GM23338 (cell line): ENCODE measurements at regions not wholly inside any gene's neighbourhood (a gene's known extent, or its start where the extent isn't known, plus 50 kb on each side); places are given as distances from the start of the nearest gene placed in this dataset.

Experiments used
- ATAC-seq: fragments of 200-7000 bp; cut with Tn5 transposase; 3 replicates; pipeline ENCODE4 v1.9.1; 2020
- DNase-seq: peaks from one replicate; pipeline ENCODE4 v3.0.0-alpha.2; 2015; ENCODE audit warnings: low spot score
- H2AFZ ChIP-seq: fragments of 200-600 bp; sonication (generic); 2 replicates; pipeline ENCODE4 v1.8.0; 2016; ENCODE audit warnings: antibody characterized with exemption, mild to moderate bottlenecking, moderate library complexity
- H3F3A ChIP-seq: fragments of 200-600 bp; sonication (generic); replicated peaks from 2 replicates; pipeline ENCODE4 v1.8.0; 2017; ENCODE audit warnings: antibody characterized with exemption, mixed run types, low read depth
- H3K27ac ChIP-seq: fragments of 200-600 bp; sonication (generic); 2 replicates; pipeline ENCODE4 v1.6.1; 2016; ENCODE audit warnings: low read depth
- H3K27me3 ChIP-seq: fragments of 200-600 bp; sonication (generic); 2 replicates; pipeline ENCODE4 v1.8.0; 2016; ENCODE audit warnings: mild to moderate bottlenecking, mixed run types, moderate library complexity; ENCODE audit not compliant: insufficient read depth
- H3K36me3 ChIP-seq: fragments of 200-600 bp; sonication (generic); 2 replicates; pipeline ENCODE4 v1.8.0; 2016; ENCODE audit warnings: mild to moderate bottlenecking; ENCODE audit not compliant: insufficient read depth
- H3K4me1 ChIP-seq: fragments of 200-600 bp; sonication (generic); 2 replicates; pipeline ENCODE4 v1.8.0; 2016; ENCODE audit warnings: mild to moderate bottlenecking, moderate library complexity; ENCODE audit not compliant: insufficient read depth
- H3K4me2 ChIP-seq: fragments of 200-600 bp; sonication (generic); 2 replicates; pipeline ENCODE4 v1.7.1; 2017; ENCODE audit warnings: mixed run types
- H3K4me3 ChIP-seq: fragments of 200-600 bp; sonication (generic); 2 replicates; pipeline ENCODE4 v1.6.1; 2016; ENCODE audit warnings: mixed run types
- H3K79me2 ChIP-seq: fragments of 200-600 bp; sonication (generic); replicated peaks from 2 replicates; pipeline ENCODE4 v1.8.0; 2017; ENCODE audit warnings: mild to moderate bottlenecking; ENCODE audit not compliant: insufficient read depth
- H3K9me2 ChIP-seq: fragments of 200-600 bp; sonication (generic); 2 replicates; pipeline ENCODE4 v1.8.0; 2017; ENCODE audit not compliant: insufficient read depth
- H4K20me1 ChIP-seq: fragments of 200-600 bp; sonication (generic); replicated peaks from 2 replicates; pipeline ENCODE4 v1.8.0; 2017; ENCODE audit warnings: mild to moderate bottlenecking; ENCODE audit not compliant: insufficient read depth
- H3K27ac Mint-ChIP-seq: 2 replicates; pipeline ENCODE4 v1.8.0; 2020; ENCODE audit warnings: inconsistent platforms, mild to moderate bottlenecking, moderate library complexity, mixed read lengths
- H3K27me3 Mint-ChIP-seq: 3 replicates; pipeline ENCODE4 v1.8.0; 2022; ENCODE audit warnings: low read depth, mild to moderate bottlenecking, moderate library complexity, mixed read lengths, inconsistent platforms; ENCODE audit not compliant: insufficient read depth, poor library complexity
- H3K36me3 Mint-ChIP-seq: 3 replicates; pipeline ENCODE4 v1.8.0; 2021; ENCODE audit warnings: low read depth, mild to moderate bottlenecking, inconsistent platforms, moderate library complexity, mixed read lengths
- H3K4me1 Mint-ChIP-seq: 3 replicates; pipeline ENCODE4 v1.8.0; 2020; ENCODE audit warnings: mild to moderate bottlenecking, inconsistent platforms, mixed read lengths
- H3K4me3 Mint-ChIP-seq: 3 replicates; pipeline ENCODE4 v1.8.0; 2021; ENCODE audit warnings: moderate library complexity, mild to moderate bottlenecking, inconsistent platforms, mixed read lengths
- H3K9me3 Mint-ChIP-seq: 3 replicates; pipeline ENCODE4 v1.8.0; 2020; ENCODE audit warnings: moderate library complexity, mild to moderate bottlenecking, inconsistent platforms, mixed read lengths
- CREB1 ChIP-seq: fragments of 250-450 bp; sonication (Bioruptor Pico); IDR thresholded peaks from 2 replicates; pipeline ENCODE4 v1.5.0; 2020; ENCODE audit warnings: low read depth, mild to moderate bottlenecking, moderate library complexity
- EZH2phosphoT487 ChIP-seq: fragments of 200-600 bp; sonication (generic); IDR thresholded peaks from one replicate; pipeline ENCODE4 v1.8.1; 2018; ENCODE audit warnings: antibody characterized with exemption; ENCODE audit not compliant: unreplicated experiment
- NANOG ChIP-seq: IDR thresholded peaks from 2 replicates; pipeline ENCODE4 v1.6.1; 2016; ENCODE audit warnings: antibody characterized with exemption, borderline replicate concordance
- POLR2AphosphoS5 ChIP-seq: IDR thresholded peaks from 2 replicates; pipeline ENCODE4 v1.6.1; 2016; ENCODE audit warnings: antibody characterized with exemption, low read depth
- STAT1 ChIP-seq: IDR thresholded peaks from one replicate; pipeline ENCODE4 v1.6.1; 2016; ENCODE audit warnings: antibody characterized with exemption; ENCODE audit not compliant: unreplicated experiment
- ZNF114 ChIP-seq: fragments of 250-450 bp; sonication (Bioruptor Pico); IDR thresholded peaks from 2 replicates; pipeline ENCODE4 v1.5.0; 2020; ENCODE audit warnings: mild to moderate bottlenecking, moderate library complexity
- ZNF331 ChIP-seq: fragments of 250-450 bp; sonication (Bioruptor Pico); IDR thresholded peaks from 2 replicates; pipeline ENCODE4 v1.5.0; 2020; ENCODE audit warnings: low read depth, mild to moderate bottlenecking, moderate library complexity
- TF ChIP-seq, protein P1 (sequence below), 2 experiments: fragments of 200-600 bp in 1 of 2; sonication (generic) in 1 of 2; conservative IDR thresholded peaks; 2 replicates each; pipeline versions ENCODE4 v1.5.1 to v1.6.1; 2016 to 2017; ENCODE audit warnings: antibody characterized with exemption in 2 of 2, low read depth in 2 of 2, mild to moderate bottlenecking in 2 of 2, moderate library complexity in 1 of 2
- TF ChIP-seq, protein P2 (sequence below): IDR thresholded peaks from 2 replicates; pipeline ENCODE4 v1.6.1; 2016; ENCODE audit warnings: antibody characterized with exemption
- TF ChIP-seq, protein P3 (sequence below): fragments of 250-450 bp; sonication (Bioruptor Pico); IDR thresholded peaks from 2 replicates; pipeline ENCODE4 v1.5.0; 2020; ENCODE audit warnings: mild to moderate bottlenecking, moderate library complexity

DNA sequence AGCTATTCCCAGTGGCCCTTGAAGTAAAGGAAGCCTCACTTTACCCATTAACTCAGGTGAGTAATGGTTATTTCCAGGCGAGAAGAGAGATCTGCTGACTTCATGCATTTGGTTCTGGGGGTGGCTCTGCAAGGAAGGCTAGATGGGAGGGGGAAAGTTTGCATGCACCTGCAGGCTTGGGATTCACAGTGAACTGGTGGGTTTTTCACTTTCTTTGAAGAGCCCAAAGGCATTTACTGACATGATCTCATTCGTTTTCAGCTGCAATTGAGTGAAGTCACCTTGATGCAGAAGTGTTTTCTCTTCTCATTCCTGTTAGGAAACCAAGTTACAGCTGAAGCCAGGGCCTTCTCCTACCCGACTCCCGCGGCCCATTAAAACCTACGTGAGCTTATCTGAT is 131.0 kb upstream of the N4BP1 start:
- no peaks in the 10 kb centered on the region for H3K4me1 Mint-ChIP-seq
- H3K9me3 Mint-ChIP-seq = peaks cover 10% of the 10 kb centered on the region
- no peaks in the 10 kb centered on the region for H3K27me3 Mint-ChIP-seq
- Histone ChIP-seq H3K36me3 (no peaks in the 10 kb centered on the region), H3K4me1 (no peaks in the 10 kb centered on the region), H3K79me2 (no peaks in the 10 kb centered on the region), H3K4me2 (no peak overlapping the region), H4K20me1 (no peaks in the 10 kb centered on the region; the same call in 1 of the 2 replicates), H3K27ac (no peak overlapping the region), H3K9me2 (0 out of 2 replicates have a peak, but pooled peaks cover 7% of the 10 kb centered on the region), H3K4me3 (no peak overlapping the region), H3K27me3 (no peaks in the 10 kb centered on the region), H2AFZ (no peak overlapping the region), H3F3A (no peaks in the 10 kb centered on the region)
- no peak overlapping the region for H3K4me3 Mint-ChIP-seq
- no peak for TF ChIP-seq POLR2AphosphoS5
- TF ChIP-seq ZNF331 (CRISPR knock-in tag) = no peak
- TF ChIP-seq, protein P1, sequence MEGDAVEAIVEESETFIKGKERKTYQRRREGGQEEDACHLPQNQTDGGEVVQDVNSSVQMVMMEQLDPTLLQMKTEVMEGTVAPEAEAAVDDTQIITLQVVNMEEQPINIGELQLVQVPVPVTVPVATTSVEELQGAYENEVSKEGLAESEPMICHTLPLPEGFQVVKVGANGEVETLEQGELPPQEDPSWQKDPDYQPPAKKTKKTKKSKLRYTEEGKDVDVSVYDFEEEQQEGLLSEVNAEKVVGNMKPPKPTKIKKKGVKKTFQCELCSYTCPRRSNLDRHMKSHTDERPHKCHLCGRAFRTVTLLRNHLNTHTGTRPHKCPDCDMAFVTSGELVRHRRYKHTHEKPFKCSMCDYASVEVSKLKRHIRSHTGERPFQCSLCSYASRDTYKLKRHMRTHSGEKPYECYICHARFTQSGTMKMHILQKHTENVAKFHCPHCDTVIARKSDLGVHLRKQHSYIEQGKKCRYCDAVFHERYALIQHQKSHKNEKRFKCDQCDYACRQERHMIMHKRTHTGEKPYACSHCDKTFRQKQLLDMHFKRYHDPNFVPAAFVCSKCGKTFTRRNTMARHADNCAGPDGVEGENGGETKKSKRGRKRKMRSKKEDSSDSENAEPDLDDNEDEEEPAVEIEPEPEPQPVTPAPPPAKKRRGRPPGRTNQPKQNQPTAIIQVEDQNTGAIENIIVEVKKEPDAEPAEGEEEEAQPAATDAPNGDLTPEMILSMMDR (conservative IDR thresholded peaks at IDR 0.05; ENCODE audit: low read depth in 2 of 2) = no peak
- TF ChIP-seq, protein P2, sequence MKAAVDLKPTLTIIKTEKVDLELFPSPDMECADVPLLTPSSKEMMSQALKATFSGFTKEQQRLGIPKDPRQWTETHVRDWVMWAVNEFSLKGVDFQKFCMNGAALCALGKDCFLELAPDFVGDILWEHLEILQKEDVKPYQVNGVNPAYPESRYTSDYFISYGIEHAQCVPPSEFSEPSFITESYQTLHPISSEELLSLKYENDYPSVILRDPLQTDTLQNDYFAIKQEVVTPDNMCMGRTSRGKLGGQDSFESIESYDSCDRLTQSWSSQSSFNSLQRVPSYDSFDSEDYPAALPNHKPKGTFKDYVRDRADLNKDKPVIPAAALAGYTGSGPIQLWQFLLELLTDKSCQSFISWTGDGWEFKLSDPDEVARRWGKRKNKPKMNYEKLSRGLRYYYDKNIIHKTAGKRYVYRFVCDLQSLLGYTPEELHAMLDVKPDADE = no peak
- no peak for TF ChIP-seq STAT1
- H3K27ac Mint-ChIP-seq = no peak overlapping the region
- DNase-seq (no peak), ATAC-seq (no peak)
- H3K36me3 Mint-ChIP-seq = 0 out of 3 replicates have a peak, but pooled peaks cover 4% of the 10 kb centered on the region

DNA sequence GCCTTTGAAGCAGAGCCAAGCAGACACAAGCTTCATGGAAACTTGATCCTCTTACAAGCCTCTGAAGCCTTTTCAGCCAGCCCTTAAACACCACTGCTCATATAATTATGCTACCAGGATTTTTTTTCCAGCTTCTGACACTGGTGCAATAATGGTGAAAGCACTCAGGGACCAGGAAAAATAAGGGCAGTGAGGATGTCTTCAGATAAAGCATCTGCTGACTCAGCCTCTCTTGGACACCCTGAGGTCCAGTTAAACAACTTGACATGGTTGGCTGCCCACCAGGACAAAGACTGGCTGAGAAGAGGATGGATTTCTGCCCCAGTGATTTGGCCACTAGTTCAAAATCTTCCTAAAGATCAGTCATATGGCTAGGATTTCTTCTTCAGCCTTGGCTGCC is 124.2 kb upstream of the N4BP1 start:
- Histone ChIP-seq H3K27me3 (no peaks in the 10 kb centered on the region), H2AFZ (no peak overlapping the region), H3K4me2 (no peak overlapping the region), H3K79me2 (no peaks in the 10 kb centered on the region), H3F3A (no peaks in the 10 kb centered on the region), H3K4me1 (no peaks in the 10 kb centered on the region), H3K36me3 (no peaks in the 10 kb centered on the region), H3K27ac (no peak overlapping the region), H3K4me3 (no peak overlapping the region), H4K20me1 (no peaks in the 10 kb centered on the region), H3K9me2 (no peaks in the 10 kb centered on the region)
- Mint-ChIP-seq H3K9me3 (no peaks in the 10 kb centered on the region), H3K27me3 (peaks cover 4% of the 10 kb centered on the region), H3K27ac (no peak overlapping the region), H3K4me3 (no peak overlapping the region), H3K36me3 (no peaks in the 10 kb centered on the region), H3K4me1 (no peaks in the 10 kb centered on the region)
- DNase-seq = no peak
- no peak for ATAC-seq
- TF ChIP-seq POLR2AphosphoS5 (no peak), CREB1 (CRISPR knock-in tag) (no peak), ZNF114 (CRISPR knock-in tag) (no peak), NANOG (no peak), EZH2phosphoT487 (no peak)
- TF ChIP-seq, protein P3, sequence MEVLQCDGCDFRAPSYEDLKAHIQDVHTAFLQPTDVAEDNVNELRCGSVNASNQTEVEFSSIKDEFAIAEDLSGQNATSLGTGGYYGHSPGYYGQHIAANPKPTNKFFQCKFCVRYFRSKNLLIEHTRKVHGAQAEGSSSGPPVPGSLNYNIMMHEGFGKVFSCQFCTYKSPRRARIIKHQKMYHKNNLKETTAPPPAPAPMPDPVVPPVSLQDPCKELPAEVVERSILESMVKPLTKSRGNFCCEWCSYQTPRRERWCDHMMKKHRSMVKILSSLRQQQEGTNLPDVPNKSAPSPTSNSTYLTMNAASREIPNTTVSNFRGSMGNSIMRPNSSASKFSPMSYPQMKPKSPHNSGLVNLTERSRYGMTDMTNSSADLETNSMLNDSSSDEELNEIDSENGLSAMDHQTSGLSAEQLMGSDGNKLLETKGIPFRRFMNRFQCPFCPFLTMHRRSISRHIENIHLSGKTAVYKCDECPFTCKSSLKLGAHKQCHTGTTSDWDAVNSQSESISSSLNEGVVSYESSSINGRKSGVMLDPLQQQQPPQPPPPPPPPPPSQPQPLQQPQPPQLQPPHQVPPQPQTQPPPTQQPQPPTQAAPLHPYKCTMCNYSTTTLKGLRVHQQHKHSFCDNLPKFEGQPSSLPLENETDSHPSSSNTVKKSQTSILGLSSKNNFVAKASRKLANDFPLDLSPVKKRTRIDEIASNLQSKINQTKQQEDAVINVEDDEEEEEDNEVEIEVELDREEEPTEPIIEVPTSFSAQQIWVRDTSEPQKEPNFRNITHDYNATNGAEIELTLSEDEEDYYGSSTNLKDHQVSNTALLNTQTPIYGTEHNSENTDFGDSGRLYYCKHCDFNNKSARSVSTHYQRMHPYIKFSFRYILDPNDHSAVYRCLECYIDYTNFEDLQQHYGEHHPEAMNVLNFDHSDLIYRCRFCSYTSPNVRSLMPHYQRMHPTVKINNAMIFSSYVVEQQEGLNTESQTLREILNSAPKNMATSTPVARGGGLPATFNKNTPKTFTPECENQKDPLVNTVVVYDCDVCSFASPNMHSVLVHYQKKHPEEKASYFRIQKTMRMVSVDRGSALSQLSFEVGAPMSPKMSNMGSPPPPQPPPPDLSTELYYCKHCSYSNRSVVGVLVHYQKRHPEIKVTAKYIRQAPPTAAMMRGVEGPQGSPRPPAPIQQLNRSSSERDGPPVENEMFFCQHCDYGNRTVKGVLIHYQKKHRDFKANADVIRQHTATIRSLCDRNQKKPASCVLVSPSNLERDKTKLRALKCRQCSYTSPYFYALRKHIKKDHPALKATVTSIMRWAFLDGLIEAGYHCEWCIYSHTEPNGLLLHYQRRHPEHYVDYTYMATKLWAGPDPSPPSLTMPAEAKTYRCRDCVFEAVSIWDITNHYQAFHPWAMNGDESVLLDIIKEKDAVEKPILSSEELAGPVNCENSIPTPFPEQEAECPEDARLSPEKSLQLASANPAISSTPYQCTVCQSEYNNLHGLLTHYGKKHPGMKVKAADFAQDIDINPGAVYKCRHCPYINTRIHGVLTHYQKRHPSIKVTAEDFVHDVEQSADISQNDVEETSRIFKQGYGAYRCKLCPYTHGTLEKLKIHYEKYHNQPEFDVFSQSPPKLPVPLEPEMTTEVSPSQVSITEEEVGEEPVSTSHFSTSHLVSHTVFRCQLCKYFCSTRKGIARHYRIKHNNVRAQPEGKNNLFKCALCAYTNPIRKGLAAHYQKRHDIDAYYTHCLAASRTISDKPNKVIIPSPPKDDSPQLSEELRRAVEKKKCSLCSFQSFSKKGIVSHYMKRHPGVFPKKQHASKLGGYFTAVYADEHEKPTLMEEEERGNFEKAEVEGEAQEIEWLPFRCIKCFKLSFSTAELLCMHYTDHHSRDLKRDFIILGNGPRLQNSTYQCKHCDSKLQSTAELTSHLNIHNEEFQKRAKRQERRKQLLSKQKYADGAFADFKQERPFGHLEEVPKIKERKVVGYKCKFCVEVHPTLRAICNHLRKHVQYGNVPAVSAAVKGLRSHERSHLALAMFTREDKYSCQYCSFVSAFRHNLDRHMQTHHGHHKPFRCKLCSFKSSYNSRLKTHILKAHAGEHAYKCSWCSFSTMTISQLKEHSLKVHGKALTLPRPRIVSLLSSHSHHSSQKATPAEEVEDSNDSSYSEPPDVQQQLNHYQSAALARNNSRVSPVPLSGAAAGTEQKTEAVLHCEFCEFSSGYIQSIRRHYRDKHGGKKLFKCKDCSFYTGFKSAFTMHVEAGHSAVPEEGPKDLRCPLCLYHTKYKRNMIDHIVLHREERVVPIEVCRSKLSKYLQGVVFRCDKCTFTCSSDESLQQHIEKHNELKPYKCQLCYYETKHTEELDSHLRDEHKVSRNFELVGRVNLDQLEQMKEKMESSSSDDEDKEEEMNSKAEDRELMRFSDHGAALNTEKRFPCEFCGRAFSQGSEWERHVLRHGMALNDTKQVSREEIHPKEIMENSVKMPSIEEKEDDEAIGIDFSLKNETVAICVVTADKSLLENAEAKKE = no peak
